HG03060 (cell line): ENCODE measurements at regions not wholly inside any gene's neighbourhood (a gene's known extent, or its start where the extent isn't known, plus 50 kb on each side); places are given as distances from the start of the nearest gene placed in this dataset.

ENCODE experiments used
- ATAC-seq: cut with Tn5 transposase; IDR thresholded peaks from one replicate; pipeline ENCODE4 v1.9.1; 2021; ENCODE audit warnings: low read depth, moderate number of reproducible peaks; ENCODE audit not compliant: unreplicated experiment

GRCh38 chr1:209421978-209422680, 161.4 kb upstream of the CAMK1G start:
- ATAC-seq, result no peak

- no peak for ATAC-seq
Observed at GRCh38 chr1:209425959-209426358, 157.6 kb upstream of the CAMK1G start.

GRCh38 chr1:209427277-209427676, 156.2 kb upstream of the CAMK1G start:
- no peak for ATAC-seq

GRCh38 chr1:209427811-209428210, 155.7 kb upstream of the CAMK1G start:
- ATAC-seq, result no peak

GRCh38 chr1:209428241-209428921, 155.1 kb upstream of the CAMK1G start:
- no peak for ATAC-seq

GRCh38 chr1:209429611-209430010, 153.9 kb upstream of the CAMK1G start:
- ATAC-seq, result no peak

GRCh38 chr1:209430107-209430506, 153.4 kb upstream of the CAMK1G start:
- no peak for ATAC-seq

GRCh38 chr1:209430821-209431259, 152.7 kb upstream of the CAMK1G start:
- no peak for ATAC-seq

- ATAC-seq, result no peak
Observed at GRCh38 chr1:209431402-209431801, 152.1 kb upstream of the CAMK1G start.

- ATAC-seq, result no peak
Observed at GRCh38 chr1:209431813-209432442, 151.6 kb upstream of the CAMK1G start.

GRCh38 chr1:209432443-209432825, 151.1 kb upstream of the CAMK1G start:
- ATAC-seq, result no peak

- no peak for ATAC-seq
Observed at GRCh38 chr1:209433649-209434031, 149.9 kb upstream of the CAMK1G start.

- ATAC-seq, result no peak
Observed at GRCh38 chr1:209434066-209434465, 149.4 kb upstream of the CAMK1G start.

GRCh38 chr1:209434631-209435217, 148.8 kb upstream of the CAMK1G start:
- ATAC-seq, result no peak

- peak; percentile 60 for ATAC-seq
Observed at GRCh38 chr1:209435654-209436566, 147.6 kb upstream of the CAMK1G start.

- no peak for ATAC-seq
Observed at GRCh38 chr1:209439828-209440227, 143.7 kb upstream of the CAMK1G start.

GRCh38 chr1:209443361-209443931, 140.1 kb upstream of the CAMK1G start:
- ATAC-seq, result no peak

GRCh38 chr1:209443975-209444651, 139.4 kb upstream of the CAMK1G start:
- ATAC-seq, result no peak

- no peak for ATAC-seq
Observed at GRCh38 chr1:209444961-209445360, 138.6 kb upstream of the CAMK1G start.
